DND-41 (cell line): ENCODE measurements at regions not wholly inside any gene's neighbourhood (a gene's known extent, or its start where the extent isn't known, plus 50 kb on each side); places are given as distances from the start of the nearest gene placed in this dataset.
A peak's percentile ranks its signal among the peaks of the same experiment; 100 is the strongest.

Experiments
- ATAC-seq: fragments of 200-7000 bp; cut with Tn5 transposase; 3 replicates; pipeline ENCODE4 v1.9.1; 2021; ENCODE audit warnings: low read depth; ENCODE audit not compliant: insufficient read depth
- DNase-seq: peaks from one replicate; pipeline ENCODE4 v3.0.0-alpha.2; 2020
- H2AFZ ChIP-seq: 2 replicates; pipeline ENCODE4 v1.6.0; 2012; ENCODE audit warnings: low read depth, low read length
- H3K27ac ChIP-seq: 2 replicates; pipeline ENCODE4 v1.5.1; 2012; ENCODE audit warnings: low read length, inconsistent platforms
- H3K27me3 ChIP-seq: fragments of 200-600 bp; sonication (generic); 2 replicates; pipeline ENCODE4 v1.6.0; 2012; ENCODE audit warnings: low read length, mild to moderate bottlenecking, inconsistent platforms; ENCODE audit not compliant: insufficient read depth, poor library complexity
- H3K36me3 ChIP-seq: 2 replicates; pipeline ENCODE4 v1.5.1; 2012; ENCODE audit warnings: low read length, inconsistent platforms; ENCODE audit not compliant: insufficient read depth
- H3K4me1 ChIP-seq: 2 replicates; pipeline ENCODE4 v1.5.1; 2012; ENCODE audit warnings: mild to moderate bottlenecking, low read length; ENCODE audit not compliant: insufficient read depth
- H3K4me2 ChIP-seq: 2 replicates; pipeline ENCODE4 v1.6.0; 2012; ENCODE audit warnings: mild to moderate bottlenecking, moderate library complexity, low read length, inconsistent platforms; ENCODE audit not compliant: insufficient read depth
- H3K4me3 ChIP-seq, 2 experiments: fragments of 200-600 bp in 1 of 2; shearing (Covaris generic) in 1 of 2; 2 replicates each; pipeline ENCODE4 v1.5.1; 2012 to 2016; ENCODE audit warnings: inconsistent platforms in 2 of 2, low read length in 2 of 2, mild to moderate bottlenecking in 2 of 2, low read depth in 1 of 2, moderate library complexity in 1 of 2
- H3K79me2 ChIP-seq: 2 replicates; pipeline ENCODE4 v1.6.0; 2012; ENCODE audit warnings: low read length, inconsistent platforms; ENCODE audit not compliant: insufficient read depth
- H3K9ac ChIP-seq: 2 replicates; pipeline ENCODE4 v1.6.0; 2012; ENCODE audit warnings: low read depth, mild to moderate bottlenecking, inconsistent platforms, low read length, moderate library complexity
- H3K9me3 ChIP-seq: 2 replicates; pipeline ENCODE4 v1.5.1; 2012; ENCODE audit warnings: low read length, moderate library complexity, mild to moderate bottlenecking, inconsistent platforms; ENCODE audit not compliant: insufficient read depth, severe bottlenecking
- H4K20me1 ChIP-seq: 2 replicates; pipeline ENCODE4 v1.6.0; 2012; ENCODE audit warnings: low read length; ENCODE audit not compliant: insufficient read depth
- EZH2 ChIP-seq: IDR thresholded peaks from 3 replicates; pipeline ENCODE4 v1.6.1; 2012; ENCODE audit warnings: borderline replicate concordance, low read depth, mild to moderate bottlenecking, moderate library complexity, low read length, inconsistent platforms; ENCODE audit not compliant: severe bottlenecking
- TF ChIP-seq, protein P1 (sequence below): IDR thresholded peaks from 2 replicates; pipeline ENCODE4 v1.5.1; 2012; ENCODE audit warnings: borderline replicate concordance, low read length, moderate library complexity, mild to moderate bottlenecking; ENCODE audit not compliant: poor library complexity, severe bottlenecking; ENCODE audit errors: extremely low read depth

DNA sequence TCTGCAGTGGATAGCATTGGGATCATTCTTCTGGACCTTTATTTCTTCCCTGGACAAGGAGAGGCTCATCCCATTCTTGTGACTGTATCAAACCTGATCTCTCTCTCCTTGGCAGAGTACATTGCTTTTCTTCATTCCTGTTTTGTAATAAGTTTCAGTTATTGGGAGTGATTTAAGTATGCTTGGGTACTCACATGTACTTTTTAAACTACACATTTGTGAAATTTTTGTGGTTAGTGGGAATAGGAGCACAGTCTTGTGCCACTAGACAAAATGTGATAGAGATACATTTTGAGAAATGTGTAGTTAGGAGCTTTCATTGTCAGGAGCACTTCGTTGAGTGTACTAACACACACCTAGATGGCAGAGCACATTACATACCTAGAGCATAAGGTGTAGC, 262.6 kb downstream of the C3orf38 start:
- no peak for DNase-seq
- no peak overlapping the region for H3K4me2 ChIP-seq
- no peaks in the 10 kb centered on the region for H3K9me3 ChIP-seq
- H3K36me3 ChIP-seq, result no peaks in the 10 kb centered on the region
- H3K9ac ChIP-seq, result no peak overlapping the region
- no peak overlapping the region for H3K27ac ChIP-seq
- H3K79me2 ChIP-seq, result no peaks in the 10 kb centered on the region
- no peaks in the 10 kb centered on the region for H3K27me3 ChIP-seq
- H4K20me1 ChIP-seq, result no peaks in the 10 kb centered on the region
- no peaks in the 10 kb centered on the region for H3K4me1 ChIP-seq
- no peak for ATAC-seq
- H3K4me3 ChIP-seq, result no peak overlapping the region
- H2AFZ ChIP-seq, result no peak overlapping the region
- TF ChIP-seq, protein P1, sequence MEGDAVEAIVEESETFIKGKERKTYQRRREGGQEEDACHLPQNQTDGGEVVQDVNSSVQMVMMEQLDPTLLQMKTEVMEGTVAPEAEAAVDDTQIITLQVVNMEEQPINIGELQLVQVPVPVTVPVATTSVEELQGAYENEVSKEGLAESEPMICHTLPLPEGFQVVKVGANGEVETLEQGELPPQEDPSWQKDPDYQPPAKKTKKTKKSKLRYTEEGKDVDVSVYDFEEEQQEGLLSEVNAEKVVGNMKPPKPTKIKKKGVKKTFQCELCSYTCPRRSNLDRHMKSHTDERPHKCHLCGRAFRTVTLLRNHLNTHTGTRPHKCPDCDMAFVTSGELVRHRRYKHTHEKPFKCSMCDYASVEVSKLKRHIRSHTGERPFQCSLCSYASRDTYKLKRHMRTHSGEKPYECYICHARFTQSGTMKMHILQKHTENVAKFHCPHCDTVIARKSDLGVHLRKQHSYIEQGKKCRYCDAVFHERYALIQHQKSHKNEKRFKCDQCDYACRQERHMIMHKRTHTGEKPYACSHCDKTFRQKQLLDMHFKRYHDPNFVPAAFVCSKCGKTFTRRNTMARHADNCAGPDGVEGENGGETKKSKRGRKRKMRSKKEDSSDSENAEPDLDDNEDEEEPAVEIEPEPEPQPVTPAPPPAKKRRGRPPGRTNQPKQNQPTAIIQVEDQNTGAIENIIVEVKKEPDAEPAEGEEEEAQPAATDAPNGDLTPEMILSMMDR, result no peak
- TF ChIP-seq EZH2, result no peak

DNA sequence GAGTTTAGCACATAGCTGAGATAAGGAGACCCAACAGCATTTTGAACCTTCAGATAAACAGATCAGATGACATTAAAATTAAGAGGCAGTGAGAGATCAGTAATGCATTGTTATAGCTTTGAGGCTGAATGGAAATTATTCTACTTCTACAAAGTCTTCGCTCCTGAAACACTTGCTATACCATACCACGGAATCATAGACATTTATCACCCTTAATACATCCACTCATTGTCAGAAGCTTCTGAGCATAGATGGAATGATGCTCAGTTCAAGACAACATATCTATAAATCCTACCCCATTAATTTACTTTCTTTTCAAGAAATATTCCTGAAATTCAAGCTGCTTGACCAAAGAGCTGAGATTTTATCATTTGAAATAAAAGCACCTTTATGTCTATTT, 266.7 kb downstream of the C3orf38 start:
- H4K20me1 ChIP-seq, result no peaks in the 10 kb centered on the region

DNA sequence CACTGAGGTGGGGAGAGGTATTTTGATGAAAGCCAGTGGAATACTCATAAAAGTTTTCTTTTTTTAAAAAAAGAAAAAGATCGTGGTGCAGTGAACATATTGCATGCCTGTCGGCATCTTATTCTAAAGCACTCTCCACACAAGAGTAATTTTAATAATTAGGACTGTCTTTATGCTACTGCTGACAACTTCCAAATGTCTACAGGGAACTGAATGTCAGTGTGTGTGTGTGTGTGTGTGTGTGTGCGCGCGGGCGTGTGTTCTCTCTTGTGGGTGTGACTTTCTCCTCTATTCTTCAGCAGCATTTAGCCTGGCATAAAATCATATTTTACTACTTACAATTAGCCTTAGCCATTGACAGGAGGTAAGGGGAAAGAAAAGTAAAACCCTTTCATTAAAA, 268.5 kb downstream of the C3orf38 start:
- Histone ChIP-seq H4K20me1 (no peaks in the 10 kb centered on the region), H3K36me3 (no peaks in the 10 kb centered on the region), H2AFZ (no peak overlapping the region), H3K9ac (no peak overlapping the region), H3K27ac (no peak overlapping the region), H3K4me3 (no peak overlapping the region), H3K79me2 (no peaks in the 10 kb centered on the region), H3K27me3 (no peaks in the 10 kb centered on the region), H3K9me3 (no peaks in the 10 kb centered on the region), H3K4me2 (no peak overlapping the region), H3K4me1 (no peaks in the 10 kb centered on the region)
- DNase-seq (no peak), ATAC-seq (no peak)
- TF ChIP-seq, protein P1, result no peak
- TF ChIP-seq EZH2, result no peak

More for the DNA sequence above, 266.7 kb downstream of the C3orf38 start:
- TF ChIP-seq, protein P1, result no peak
- TF ChIP-seq EZH2, result no peak
- Histone ChIP-seq H2AFZ (no peak overlapping the region), H3K27ac (no peak overlapping the region), H3K4me3 (no peak overlapping the region), H3K4me2 (no peak overlapping the region), H3K36me3 (no peaks in the 10 kb centered on the region), H3K79me2 (no peaks in the 10 kb centered on the region), H3K27me3 (no peaks in the 10 kb centered on the region), H3K9ac (no peak overlapping the region), H3K4me1 (no peaks in the 10 kb centered on the region), H3K9me3 (no peaks in the 10 kb centered on the region)
- ATAC-seq (no peak), DNase-seq (no peak)

DNA sequence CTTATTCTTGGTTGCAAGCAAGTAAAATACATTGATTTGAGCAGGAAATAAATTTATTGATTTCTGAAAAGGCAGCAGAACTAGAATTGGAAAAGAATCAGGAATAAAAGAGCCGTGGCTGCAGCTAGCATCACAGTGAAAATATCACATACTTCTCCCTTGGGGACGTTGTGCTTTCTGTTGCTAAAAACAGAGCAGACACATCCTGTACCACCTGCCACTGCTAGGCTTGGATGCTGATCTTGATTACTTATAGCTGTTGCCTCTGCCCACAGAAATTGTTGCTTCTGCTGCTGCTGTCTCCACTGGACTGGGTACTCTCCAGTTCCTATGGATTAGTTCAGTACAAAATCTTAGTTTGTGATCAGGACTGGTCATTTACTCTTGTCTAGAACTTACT, 283.8 kb downstream of the C3orf38 start:
- Histone ChIP-seq H3K4me3 (no peak overlapping the region), H3K79me2 (no peaks in the 10 kb centered on the region), H4K20me1 (no peaks in the 10 kb centered on the region), H3K4me1 (peaks cover 13% of the 10 kb centered on the region; the same call in 1 of the 2 replicates), H3K9ac (no peak overlapping the region), H3K36me3 (no peaks in the 10 kb centered on the region), H3K27me3 (no peaks in the 10 kb centered on the region), H3K4me2 (no peak overlapping the region), H3K27ac (no peak overlapping the region), H3K9me3 (no peaks in the 10 kb centered on the region), H2AFZ (no peak overlapping the region)
- peak; percentile 90 for ATAC-seq
- peak; percentile 39 for DNase-seq
- no peak for TF ChIP-seq EZH2
- TF ChIP-seq, protein P1, result no peak
